ENCODE measurements at regions not wholly inside any gene's neighbourhood (a gene's known extent, or its start where the extent isn't known, plus 50 kb on each side); places are given as distances from the start of the nearest gene placed in this dataset.

GRCh38 chr5:25851301-25851700, 1187.1 kb downstream of the CDH9 start:
- no peak for TF ChIP-seq EZH2 (IDR thresholded peaks at IDR 0.05; ENCODE audit: borderline replicate concordance, insufficient read depth, low read depth, low read length, poor library complexity, severe bottlenecking)
- no peak for TF ChIP-seq CTCF (IDR thresholded peaks at IDR 0.05)

Measured in B cell (primary cell).